ENCODE measurements at regions not wholly inside any gene's neighbourhood (a gene's known extent, or its start where the extent isn't known, plus 50 kb on each side); places are given as distances from the start of the nearest gene placed in this dataset.

GRCh38 chr6:106750142-106750918 is 121.0 kb downstream of the QRSL1 start:
- Mint-ChIP-seq H3K27ac (no peak overlapping the region; the same call in 1 of the 2 replicates), H3K4me1 (ENCODE audit: low read depth) (peaks cover 42% of the 10 kb centered on the region), H3K27me3 (ENCODE audit: insufficient read depth) (peaks cover 6% of the 10 kb centered on the region), H3K4me3 (no peak overlapping the region), H3K9me3 (no peaks in the 10 kb centered on the region), H3K36me3 (ENCODE audit: low read depth) (no peaks in the 10 kb centered on the region; the same call in 1 of the 2 replicates)
- DNase-seq = no peak
- no peak for TF ChIP-seq CTCF (IDR thresholded peaks at IDR 0.05)

- no peak overlapping the region for H3K4me3 Mint-ChIP-seq
- peak; percentile 58 for DNase-seq
- peaks cover 43% of the 10 kb centered on the region for H3K4me1 Mint-ChIP-seq (ENCODE audit: low read depth)
Measured at GRCh38 chr6:106749609-106750008, 120.2 kb downstream of the QRSL1 start.

GRCh38 chr6:106748547-106749207 is 119.3 kb downstream of the QRSL1 start:
- Mint-ChIP-seq H3K27me3 (ENCODE audit: insufficient read depth) (peaks cover 4% of the 10 kb centered on the region), H3K4me1 (ENCODE audit: low read depth) (peaks cover 43% of the 10 kb centered on the region), H3K4me3 (no peak overlapping the region), H3K36me3 (ENCODE audit: low read depth) (no peaks in the 10 kb centered on the region; the same call in 1 of the 2 replicates), H3K9me3 (no peaks in the 10 kb centered on the region), H3K27ac (no peak overlapping the region)
- DNase-seq = no peak
- peak; percentile 57 for TF ChIP-seq CTCF (IDR thresholded peaks at IDR 0.05)

More at GRCh38 chr6:106749609-106750008, 120.2 kb downstream of the QRSL1 start:
- TF ChIP-seq CTCF (IDR thresholded peaks at IDR 0.05) = no peak
- H3K27me3 Mint-ChIP-seq (ENCODE audit: insufficient read depth) = peaks cover 6% of the 10 kb centered on the region
- no peaks in the 10 kb centered on the region for H3K9me3 Mint-ChIP-seq
- 0 out of 2 replicates have a peak overlapping the region, but pooled peaks have one; percentile 17 for H3K27ac Mint-ChIP-seq
- H3K36me3 Mint-ChIP-seq (ENCODE audit: low read depth) = no peaks in the 10 kb centered on the region; the same call in 1 of the 2 replicates

- no peak for DNase-seq
- Mint-ChIP-seq H3K4me1 (ENCODE audit: low read depth) (peaks cover 43% of the 10 kb centered on the region), H3K36me3 (ENCODE audit: low read depth) (no peaks in the 10 kb centered on the region; the same call in 1 of the 2 replicates), H3K27ac (peak overlapping the region; percentile 59; the same call in 1 of the 2 replicates), H3K4me3 (no peak overlapping the region), H3K9me3 (no peaks in the 10 kb centered on the region), H3K27me3 (ENCODE audit: insufficient read depth) (peaks cover 4% of the 10 kb centered on the region)
- TF ChIP-seq CTCF (IDR thresholded peaks at IDR 0.05) = no peak
Measured at GRCh38 chr6:106747139-106747538, 117.8 kb downstream of the QRSL1 start.

- Mint-ChIP-seq H3K27me3 (ENCODE audit: insufficient read depth) (peaks cover 4% of the 10 kb centered on the region), H3K27ac (peak overlapping the region; percentile 59), H3K9me3 (no peaks in the 10 kb centered on the region), H3K4me3 (peak overlapping the region; percentile 39), H3K4me1 (ENCODE audit: low read depth) (peaks cover 43% of the 10 kb centered on the region), H3K36me3 (ENCODE audit: low read depth) (no peaks in the 10 kb centered on the region; the same call in 1 of the 2 replicates)
- DNase-seq = peak; percentile 87
- TF ChIP-seq CTCF (IDR thresholded peaks at IDR 0.05) = no peak
Measured at GRCh38 chr6:106746652-106747051, 117.3 kb downstream of the QRSL1 start.

Data from HFFc6 (cell line).